GM04504 (cell line): ENCODE measurements at regions not wholly inside any gene's neighbourhood (a gene's known extent, or its start where the extent isn't known, plus 50 kb on each side); places are given as distances from the start of the nearest gene placed in this dataset.
"Not testable (repeated sequence)": the region's sequence is repeated elsewhere in the genome, so short reads cannot be mapped to it uniquely, and the experiment has no call there.

Experiments used
- DNase-seq: peaks from one replicate; pipeline ENCODE4 v3.0.0-alpha.2; 2012; ENCODE audit warnings: low read depth

DNA sequence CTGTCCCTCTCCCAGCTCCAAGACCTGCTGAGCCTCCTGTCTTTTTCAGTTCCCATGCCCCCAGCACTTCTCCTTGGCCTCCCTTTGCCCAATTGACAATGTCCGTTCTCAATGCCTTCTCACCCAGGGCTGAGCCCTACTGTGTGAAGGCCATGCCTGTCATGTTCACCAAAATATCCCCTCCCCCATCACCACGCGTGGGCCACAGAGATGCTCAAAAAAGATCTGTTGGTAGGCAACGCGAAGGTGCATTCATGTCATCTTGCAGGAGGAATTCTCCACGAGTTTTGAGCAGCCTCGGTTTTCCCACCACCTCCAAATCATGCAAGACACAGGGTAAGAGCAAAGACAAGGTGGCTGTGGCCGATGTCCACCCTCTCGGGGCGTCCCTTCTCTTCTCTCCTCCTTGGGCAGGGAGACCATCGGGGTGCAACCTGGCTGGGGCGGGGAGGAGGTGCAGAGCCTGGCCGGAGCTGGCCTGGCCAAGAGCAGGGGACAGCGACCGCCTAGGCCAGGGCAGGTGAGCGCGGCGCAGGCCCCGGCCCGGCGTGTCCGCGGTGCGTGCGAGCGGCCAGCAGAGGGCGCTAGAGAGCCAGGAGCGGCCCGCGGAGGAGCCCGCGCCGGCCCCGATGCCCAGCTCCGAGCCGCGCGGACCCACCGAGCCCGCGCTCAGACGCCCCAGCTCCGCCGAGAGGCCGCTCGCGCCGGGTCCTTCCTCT, 56.3 kb upstream of the KRTAP5-11 start:
- DNase-seq = peak; percentile 2

DNA sequence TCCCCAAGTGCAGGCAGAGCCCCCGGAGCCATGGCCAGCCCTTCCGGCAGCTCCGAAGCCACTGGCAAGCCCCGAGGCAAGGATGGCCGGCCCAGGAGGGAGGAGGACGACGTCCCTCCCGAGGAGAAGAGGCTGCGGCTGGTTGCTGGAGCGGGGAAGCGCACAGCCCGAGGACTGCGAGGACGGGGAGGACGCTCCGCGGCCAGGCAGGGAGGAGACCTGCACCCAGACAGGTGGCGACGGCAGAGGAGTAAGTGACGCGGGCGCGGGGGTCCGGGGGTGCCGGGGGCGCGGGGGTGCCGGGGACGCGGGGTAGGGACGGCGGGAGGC, 56.8 kb upstream of the KRTAP5-11 start:
- not testable (repeated sequence) for DNase-seq

GRCh38 chr11:71639916-71640315, 57.2 kb upstream of the KRTAP5-11 start:
- not testable (repeated sequence) for DNase-seq

DNA sequence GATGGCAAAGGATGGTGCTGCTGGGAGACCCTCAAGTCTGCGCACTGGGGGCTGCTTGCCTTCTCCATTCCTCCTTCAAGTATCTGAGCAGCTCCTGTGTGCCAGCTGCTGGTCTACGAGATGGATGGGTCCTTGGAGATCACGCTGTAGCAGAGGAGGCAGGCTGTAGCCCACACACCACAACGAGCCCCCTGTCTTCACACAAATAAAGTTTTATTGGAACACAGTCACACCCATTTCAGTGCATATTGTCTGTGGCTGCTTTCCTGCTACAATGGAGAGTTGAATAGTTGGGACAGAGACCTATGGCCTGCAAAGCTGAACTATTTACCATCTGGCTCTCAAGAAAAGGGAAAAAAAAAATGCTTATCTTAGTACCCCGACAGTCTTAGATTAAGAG, 64.4 kb upstream of the KRTAP5-11 start:
- not testable (repeated sequence) for DNase-seq

DNA sequence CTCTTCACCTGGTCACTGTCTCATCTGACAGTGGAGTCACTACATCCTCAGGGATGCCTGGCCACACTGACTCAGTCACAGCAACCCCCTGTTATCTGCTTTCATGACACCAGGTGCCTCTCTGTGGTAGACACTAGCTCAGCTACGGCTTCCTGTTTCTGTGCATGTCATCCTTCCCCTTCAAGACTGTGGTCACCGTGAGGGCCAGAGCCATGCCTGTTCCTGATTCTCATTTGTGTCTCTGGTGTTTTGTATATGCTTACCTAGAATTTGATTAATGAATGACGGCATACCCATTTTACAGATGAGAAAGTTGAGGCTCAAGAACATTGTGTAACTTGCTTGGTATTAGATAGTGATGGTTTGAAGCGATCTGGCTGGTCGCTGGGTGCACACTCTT, 70.3 kb upstream of the KRTAP5-11 start:
- not testable (repeated sequence) for DNase-seq

- DNase-seq = not testable (repeated sequence)
These were observed 71.7 kb upstream of the KRTAP5-11 start for GRCh38 chr11:71654423-71654822.

DNA sequence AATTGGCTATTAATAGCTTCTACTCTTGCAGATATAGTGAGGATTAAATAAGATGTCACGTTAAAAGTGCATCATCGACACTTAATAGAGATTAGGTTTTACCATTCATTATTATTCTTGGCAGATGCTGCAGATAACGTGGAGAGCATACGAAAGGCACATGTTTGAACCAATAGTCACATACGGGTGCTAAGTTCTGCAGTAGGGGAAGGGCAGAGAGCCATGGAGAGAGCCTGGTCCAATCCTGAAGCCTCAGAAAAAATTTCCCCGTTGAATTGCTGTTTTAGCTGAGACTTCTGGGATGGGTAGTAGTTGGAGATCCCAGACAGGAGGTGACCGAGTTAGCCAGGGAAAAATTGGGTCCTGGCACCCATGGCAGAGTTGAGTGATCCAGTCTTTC, 72.4 kb upstream of the KRTAP5-11 start:
- DNase-seq = not testable (repeated sequence)

DNA sequence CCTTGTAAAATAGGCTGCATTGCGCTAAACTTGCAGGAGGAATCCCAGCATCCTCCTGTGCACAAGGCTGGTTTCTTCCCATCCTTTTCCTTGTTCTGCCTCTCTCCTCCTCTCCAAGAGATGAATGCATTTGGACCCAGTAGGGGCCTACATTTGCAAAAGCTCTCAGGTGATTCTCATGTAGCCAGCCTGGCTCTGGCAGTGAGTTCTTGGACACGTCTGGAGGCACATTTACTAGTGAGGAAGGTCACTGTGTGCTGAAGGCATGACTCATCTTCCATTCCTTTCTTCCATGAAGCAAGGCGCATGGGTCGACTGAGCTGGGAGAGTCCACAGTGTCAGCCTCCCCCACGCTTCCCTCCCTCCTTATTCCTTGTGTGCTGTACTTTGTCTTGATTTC, 73.8 kb upstream of the KRTAP5-11 start:
- not testable (repeated sequence) for DNase-seq

- not testable (repeated sequence) for DNase-seq
These were observed 82.3 kb upstream of the KRTAP5-11 start for GRCh38 chr11:71664941-71665340.

DNA sequence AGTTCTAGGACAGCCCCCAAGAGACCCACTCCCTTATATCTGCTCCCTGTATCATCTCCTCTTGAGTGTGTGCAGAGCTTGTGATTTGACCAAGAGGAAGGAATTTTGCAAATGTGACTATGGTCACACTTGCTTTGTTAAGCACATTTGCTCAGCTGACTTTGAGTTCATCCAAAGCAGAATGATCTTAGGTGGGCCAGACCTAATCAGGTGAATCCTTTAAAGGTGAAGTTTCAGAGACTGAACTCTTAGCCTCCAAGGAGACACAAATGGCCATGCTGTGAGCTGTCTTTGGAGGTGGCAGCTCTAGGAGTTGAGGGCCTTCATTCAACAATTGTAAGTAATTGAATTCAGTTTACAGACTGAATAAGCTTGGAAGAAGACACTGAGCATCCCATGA, 115.4 kb upstream of the KRTAP5-11 start:
- DNase-seq = not testable (repeated sequence)

- not testable (repeated sequence) for DNase-seq
These were observed 116.3 kb upstream of the KRTAP5-11 start for GRCh38 chr11:71698961-71699360.

GRCh38 chr11:71701435-71702291, 119.0 kb upstream of the KRTAP5-11 start:
- DNase-seq = not testable (repeated sequence)

GRCh38 chr11:71705086-71705737, 122.5 kb upstream of the KRTAP5-11 start:
- not testable (repeated sequence) for DNase-seq

DNA sequence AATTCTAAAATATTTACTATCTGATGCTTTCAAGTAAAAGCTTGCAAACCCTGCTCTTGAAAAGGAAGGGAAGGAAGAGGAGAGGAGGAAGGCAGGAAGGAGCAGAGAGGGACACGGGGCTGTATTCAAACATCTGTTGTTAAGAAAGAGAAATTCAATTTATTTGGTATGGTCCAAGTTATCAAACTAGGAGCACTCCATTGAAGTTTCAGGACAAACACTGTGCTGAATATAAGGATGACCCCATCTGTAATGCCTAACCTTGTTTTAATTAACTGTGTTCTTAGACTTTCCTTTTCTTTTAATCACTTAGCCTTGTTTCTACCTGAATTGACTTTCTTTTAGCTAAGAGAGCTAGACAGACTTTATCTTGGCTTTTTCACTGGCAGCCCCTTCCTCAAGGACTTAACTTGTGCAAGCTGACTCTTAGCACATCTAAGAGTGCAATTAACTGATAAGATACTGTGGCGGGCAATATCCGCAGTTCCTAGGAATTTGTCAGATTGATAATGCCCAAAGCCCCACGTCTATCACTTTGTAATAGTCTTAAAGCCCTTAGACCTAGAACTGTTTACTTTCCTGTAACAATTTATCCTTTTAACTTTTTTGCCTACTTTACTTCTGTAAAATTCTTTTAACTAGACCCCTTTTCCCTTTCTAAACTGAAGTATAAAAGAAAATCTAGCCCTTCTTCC, 123.2 kb upstream of the KRTAP5-11 start:
- DNase-seq = not testable (repeated sequence)

GRCh38 chr11:71707083-71707482, 124.4 kb upstream of the KRTAP5-11 start:
- DNase-seq = not testable (repeated sequence)

DNA sequence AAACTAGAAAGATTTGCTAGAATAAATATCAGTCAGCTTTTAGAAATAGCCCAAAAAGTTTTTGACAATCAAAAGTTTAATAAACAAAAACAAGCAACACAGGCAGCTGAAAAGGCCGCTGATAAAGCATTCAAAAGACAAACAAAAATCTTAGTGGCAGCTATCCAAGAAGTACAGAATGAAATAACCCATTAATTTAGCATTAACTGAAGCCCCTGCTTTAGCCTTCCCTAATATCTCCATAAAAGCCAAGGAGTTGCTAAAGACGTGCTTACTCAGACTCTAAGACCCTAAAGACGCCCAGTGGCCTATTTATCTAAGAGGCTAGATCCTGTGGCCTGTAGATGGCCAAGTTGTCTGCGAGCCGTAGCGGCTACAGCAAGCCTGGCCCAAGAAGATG, 123.5 kb upstream of the DEFB108B start:
- DNase-seq = not testable (repeated sequence)

DNA sequence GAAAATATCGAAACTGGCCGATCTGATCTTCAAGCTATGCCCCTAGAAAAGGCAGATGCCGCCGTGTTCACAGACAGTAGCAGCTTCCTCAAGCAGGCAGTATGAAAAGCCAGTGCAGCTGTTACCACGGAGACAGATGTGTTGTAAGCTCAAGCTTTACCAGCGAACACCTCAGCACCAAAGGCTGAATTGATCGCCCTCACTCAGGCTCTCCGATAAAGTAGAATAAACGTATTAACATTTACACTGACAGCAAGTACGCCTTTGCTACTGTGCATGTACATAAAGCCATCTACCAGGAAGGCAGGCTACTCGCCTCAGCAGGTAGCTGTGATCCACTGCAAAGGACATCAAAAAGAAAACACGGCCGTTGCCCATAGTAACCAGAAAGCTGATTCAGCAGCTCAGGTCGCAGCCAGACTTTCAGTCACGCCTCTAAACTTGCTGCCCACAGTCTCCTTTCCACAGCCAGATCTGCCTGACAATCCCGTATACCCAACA, 122.8 kb upstream of the DEFB108B start:
- DNase-seq = not testable (repeated sequence)

DNA sequence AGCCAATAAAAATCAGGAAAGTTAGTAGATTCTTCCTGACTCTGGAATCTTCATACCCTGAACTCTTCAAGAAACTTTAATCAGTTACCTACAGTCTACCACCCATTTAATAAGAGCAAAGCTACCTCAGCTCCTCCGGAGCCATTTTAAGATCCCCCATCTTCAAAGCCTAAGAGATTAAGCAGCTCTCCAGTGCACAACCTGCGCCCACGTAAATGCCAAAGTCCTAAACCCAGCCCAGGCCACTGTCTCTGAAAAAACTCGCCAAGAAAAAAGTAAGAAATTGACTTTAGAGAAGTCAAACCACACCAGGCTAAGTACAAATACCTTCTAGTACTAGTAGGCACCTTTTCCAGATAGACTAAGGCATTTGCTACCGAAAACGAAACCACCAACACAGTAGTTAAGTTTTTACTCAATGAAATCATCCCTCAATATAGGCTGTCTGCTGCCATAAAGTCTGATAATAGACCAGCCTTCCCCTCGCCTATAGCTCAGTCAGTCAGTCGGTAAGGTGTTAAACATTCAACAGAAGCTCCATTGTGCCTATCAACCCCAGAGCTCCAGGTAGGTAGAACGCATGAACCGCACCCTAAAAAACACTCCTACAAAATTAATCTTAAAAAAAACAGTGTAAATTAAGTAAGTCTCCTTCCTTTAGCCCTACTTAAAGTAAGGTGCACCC, 122.2 kb upstream of the DEFB108B start:
- not testable (repeated sequence) for DNase-seq

GRCh38 chr11:71712350-71712749, 120.7 kb upstream of the DEFB108B start:
- DNase-seq = not testable (repeated sequence)

- not testable (repeated sequence) for DNase-seq
These were observed 120.2 kb upstream of the DEFB108B start for GRCh38 chr11:71712846-71713245.

GRCh38 chr11:71714510-71714909, 118.5 kb upstream of the DEFB108B start:
- DNase-seq = not testable (repeated sequence)
